HUES48 (cell line): ENCODE measurements at regions not wholly inside any gene's neighbourhood (a gene's known extent, or its start where the extent isn't known, plus 50 kb on each side); places are given as distances from the start of the nearest gene placed in this dataset.

Experiments
- H3K27ac ChIP-seq: one replicate; pipeline ENCODE4 v1.7.0; 2013; ENCODE audit warnings: low read depth, low read length, inconsistent platforms
- H3K27me3 ChIP-seq: 2 replicates; pipeline ENCODE4 v1.6.1; 2013; ENCODE audit warnings: mild to moderate bottlenecking, low read length; ENCODE audit not compliant: control insufficient read depth, insufficient read depth
- H3K36me3 ChIP-seq: 2 replicates; pipeline ENCODE4 v1.6.1; 2013; ENCODE audit warnings: low read length; ENCODE audit not compliant: control insufficient read depth, insufficient read depth
- H3K4me1 ChIP-seq: 2 replicates; pipeline ENCODE4 v1.6.1; 2013; ENCODE audit warnings: mild to moderate bottlenecking, low read length; ENCODE audit not compliant: control insufficient read depth, insufficient read depth
- H3K4me3 ChIP-seq: 2 replicates; pipeline ENCODE4 v1.5.1; 2013; ENCODE audit warnings: mild to moderate bottlenecking, low read depth, low read length
- H3K9ac ChIP-seq: 2 replicates; pipeline ENCODE4 v1.6.1; 2013; ENCODE audit warnings: mild to moderate bottlenecking, low read depth, low read length, moderate library complexity
- H3K9me3 ChIP-seq: 2 replicates; pipeline ENCODE4 v1.6.1; 2013; ENCODE audit warnings: low read length; ENCODE audit not compliant: control insufficient read depth, insufficient read depth

GRCh38 chr1:29540801-29541357, 304.6 kb downstream of the PTPRU start:
- Histone ChIP-seq H3K27ac (no peak overlapping the region), H3K4me1 (no peaks in the 10 kb centered on the region), H3K9ac (no peak overlapping the region), H3K9me3 (no peaks in the 10 kb centered on the region), H3K4me3 (no peak overlapping the region), H3K27me3 (no peaks in the 10 kb centered on the region), H3K36me3 (no peaks in the 10 kb centered on the region)

- Histone ChIP-seq H3K9ac (no peak overlapping the region), H3K36me3 (no peaks in the 10 kb centered on the region), H3K4me1 (no peaks in the 10 kb centered on the region), H3K27ac (no peak overlapping the region), H3K9me3 (no peaks in the 10 kb centered on the region), H3K27me3 (no peaks in the 10 kb centered on the region), H3K4me3 (no peak overlapping the region)
Observed at GRCh38 chr1:29539971-29540370, 303.6 kb downstream of the PTPRU start.

- Histone ChIP-seq H3K36me3 (no peaks in the 10 kb centered on the region), H3K4me3 (no peak overlapping the region), H3K27me3 (no peaks in the 10 kb centered on the region), H3K9me3 (no peaks in the 10 kb centered on the region), H3K4me1 (no peaks in the 10 kb centered on the region), H3K9ac (no peak overlapping the region), H3K27ac (no peak overlapping the region)
Observed at GRCh38 chr1:29538586-29538985, 302.3 kb downstream of the PTPRU start.

GRCh38 chr1:29532751-29533150, 296.4 kb downstream of the PTPRU start:
- Histone ChIP-seq H3K36me3 (no peaks in the 10 kb centered on the region), H3K9me3 (peaks cover 4% of the 10 kb centered on the region; the same call in 1 of the 2 replicates), H3K4me3 (no peak overlapping the region), H3K27me3 (no peaks in the 10 kb centered on the region), H3K27ac (no peak overlapping the region), H3K4me1 (no peaks in the 10 kb centered on the region), H3K9ac (no peak overlapping the region)

- H3K27ac ChIP-seq = no peak overlapping the region
- no peaks in the 10 kb centered on the region for H3K36me3 ChIP-seq
- no peak overlapping the region for H3K4me3 ChIP-seq
- H3K4me1 ChIP-seq = no peaks in the 10 kb centered on the region
- H3K9ac ChIP-seq = no peak overlapping the region
- H3K9me3 ChIP-seq = peaks cover 4% of the 10 kb centered on the region; the same call in 1 of the 2 replicates
- no peaks in the 10 kb centered on the region for H3K27me3 ChIP-seq
Observed at GRCh38 chr1:29532285-29532684, 296.0 kb downstream of the PTPRU start.

- H3K27me3 ChIP-seq = no peaks in the 10 kb centered on the region
- H3K9me3 ChIP-seq = peaks cover 4% of the 10 kb centered on the region; the same call in 1 of the 2 replicates
- H3K27ac ChIP-seq = no peak overlapping the region
- no peak overlapping the region for H3K9ac ChIP-seq
- H3K4me3 ChIP-seq = no peak overlapping the region
- no peaks in the 10 kb centered on the region for H3K36me3 ChIP-seq
- H3K4me1 ChIP-seq = no peaks in the 10 kb centered on the region
Observed at GRCh38 chr1:29531596-29531995, 295.3 kb downstream of the PTPRU start.

GRCh38 chr1:29529677-29530278, 293.5 kb downstream of the PTPRU start:
- Histone ChIP-seq H3K4me3 (no peak overlapping the region), H3K27ac (no peak overlapping the region), H3K9me3 (peaks cover 4% of the 10 kb centered on the region; the same call in 1 of the 2 replicates), H3K27me3 (no peaks in the 10 kb centered on the region), H3K4me1 (no peaks in the 10 kb centered on the region), H3K9ac (no peak overlapping the region), H3K36me3 (no peaks in the 10 kb centered on the region)

- H3K4me1 ChIP-seq = no peaks in the 10 kb centered on the region; the same call in 1 of the 2 replicates
- H3K4me3 ChIP-seq = no peak overlapping the region
- no peak overlapping the region for H3K9ac ChIP-seq
- H3K9me3 ChIP-seq = peaks cover 4% of the 10 kb centered on the region; the same call in 1 of the 2 replicates
- no peaks in the 10 kb centered on the region for H3K27me3 ChIP-seq
- H3K27ac ChIP-seq = no peak overlapping the region
- H3K36me3 ChIP-seq = no peaks in the 10 kb centered on the region
Observed at GRCh38 chr1:29527314-29528004, 291.1 kb downstream of the PTPRU start.

GRCh38 chr1:29525941-29526340, 289.6 kb downstream of the PTPRU start:
- Histone ChIP-seq H3K9ac (no peak overlapping the region), H3K36me3 (no peaks in the 10 kb centered on the region), H3K27ac (no peak overlapping the region), H3K4me1 (no peaks in the 10 kb centered on the region; the same call in 1 of the 2 replicates), H3K9me3 (peaks cover 4% of the 10 kb centered on the region; the same call in 1 of the 2 replicates), H3K4me3 (no peak overlapping the region), H3K27me3 (no peaks in the 10 kb centered on the region)

GRCh38 chr1:29524285-29525065, 288.2 kb downstream of the PTPRU start:
- Histone ChIP-seq H3K9ac (no peak overlapping the region), H3K27me3 (no peaks in the 10 kb centered on the region), H3K4me3 (no peak overlapping the region), H3K36me3 (no peaks in the 10 kb centered on the region), H3K27ac (no peak overlapping the region), H3K9me3 (peaks cover 4% of the 10 kb centered on the region; the same call in 1 of the 2 replicates), H3K4me1 (no peaks in the 10 kb centered on the region; the same call in 1 of the 2 replicates)
